GM21529 (cell line): ENCODE measurements at regions not wholly inside any gene's neighbourhood (a gene's known extent, or its start where the extent isn't known, plus 50 kb on each side); places are given as distances from the start of the nearest gene placed in this dataset.
"Not testable (repeated sequence)": the region's sequence is repeated elsewhere in the genome, so short reads cannot be mapped to it uniquely, and the experiment has no call there.

Experiments
- ATAC-seq: cut with Tn5 transposase; IDR thresholded peaks from one replicate; pipeline ENCODE4 v1.9.1; 2021; ENCODE audit not compliant: unreplicated experiment

DNA sequence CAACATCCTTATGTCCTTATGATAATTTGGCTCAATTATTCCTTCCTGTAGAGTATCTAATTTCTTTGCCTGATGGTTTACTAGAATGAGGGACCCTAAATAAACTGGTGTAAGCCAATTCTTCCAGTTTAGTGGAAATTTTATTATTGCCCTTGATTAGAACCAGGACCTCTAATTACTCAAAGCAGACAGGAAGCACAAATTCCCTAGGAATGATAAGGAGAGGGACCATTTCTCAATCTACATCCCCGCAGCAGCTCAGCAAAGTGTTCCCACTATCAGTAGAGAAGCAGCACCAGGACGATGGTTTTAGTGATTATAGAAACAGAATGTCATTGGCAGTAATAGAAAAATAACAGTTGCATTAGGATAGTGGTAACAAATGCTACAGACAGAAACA lies 97.1 kb downstream of the PLPPR4 start:
- ATAC-seq: no peak

DNA sequence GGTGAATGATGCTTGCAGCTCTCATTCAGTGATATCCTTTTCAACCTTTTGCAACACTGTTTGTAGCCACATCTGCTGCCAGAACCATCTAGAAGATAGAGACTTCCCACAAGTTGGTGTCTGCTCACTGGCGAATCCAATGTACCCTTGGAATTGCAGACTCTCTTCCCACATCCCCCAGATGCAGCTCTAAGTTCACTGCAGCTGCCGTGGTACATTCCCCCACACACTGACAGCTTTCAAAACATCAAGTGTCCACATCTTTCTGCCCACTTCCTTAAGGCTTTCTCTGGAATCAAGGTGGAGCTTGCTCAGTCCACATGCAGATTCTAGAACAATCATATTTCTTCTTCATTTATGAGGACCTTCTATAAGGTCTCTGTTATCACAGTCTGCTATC lies 99.2 kb downstream of the PLPPR4 start:
- ATAC-seq: no peak

DNA sequence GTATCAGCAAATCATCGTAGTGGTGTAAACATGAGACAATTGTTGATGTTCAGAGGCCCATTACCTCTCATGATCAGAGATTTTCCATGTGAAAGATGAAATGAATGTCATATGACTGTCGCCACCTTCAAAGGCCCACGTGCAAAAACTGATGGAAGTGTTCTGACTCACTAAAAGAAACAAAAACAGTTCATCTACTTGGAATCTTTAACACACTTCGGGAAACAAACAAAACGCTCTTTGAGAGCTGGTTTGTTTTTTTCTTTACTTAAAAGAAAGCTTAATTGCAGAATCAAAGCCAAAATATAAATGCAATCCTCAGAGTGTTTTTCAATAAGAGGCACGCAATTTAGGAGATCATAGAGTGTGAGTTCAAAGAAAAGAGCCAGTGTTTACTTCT lies 100.8 kb downstream of the PLPPR4 start:
- no peak for ATAC-seq

DNA sequence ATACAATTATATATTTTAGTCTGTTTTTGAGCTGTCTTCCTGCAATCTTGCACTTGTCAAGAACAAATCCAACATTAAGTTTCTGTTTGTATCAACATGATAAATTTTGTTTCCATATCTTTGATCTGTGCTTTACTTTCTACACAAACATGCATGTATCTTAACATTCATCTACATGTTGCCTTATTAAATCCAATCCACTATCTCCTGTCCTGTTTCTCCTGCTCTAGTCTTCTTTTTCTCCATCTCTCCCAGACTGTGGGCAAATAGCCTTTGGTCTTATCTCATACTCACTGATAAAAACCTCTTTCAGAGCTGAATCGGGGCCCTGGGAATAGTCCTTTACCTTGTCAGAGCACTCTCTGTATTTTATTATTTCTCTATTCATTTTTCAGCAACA lies 101.3 kb downstream of the PLPPR4 start:
- no peak for ATAC-seq

DNA sequence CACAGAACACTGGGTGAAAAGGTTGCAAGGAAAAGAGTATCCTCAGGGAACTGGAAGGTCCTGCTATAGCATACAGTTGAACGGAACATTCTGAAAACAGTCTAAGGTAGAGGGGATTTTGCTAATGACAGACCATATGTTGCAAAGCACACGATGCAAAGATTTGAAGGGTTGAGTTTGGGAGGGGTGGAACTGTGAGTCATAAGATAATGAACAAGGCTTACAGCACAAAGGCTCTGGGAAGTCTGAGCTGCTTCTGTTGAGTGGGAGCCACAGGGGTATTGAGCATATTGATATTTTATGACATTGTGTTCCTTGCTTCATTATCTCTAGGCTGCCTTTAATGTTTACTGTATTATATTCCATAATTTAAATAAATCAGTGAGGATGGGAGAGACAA lies 104.9 kb downstream of the PLPPR4 start:
- no peak for ATAC-seq

DNA sequence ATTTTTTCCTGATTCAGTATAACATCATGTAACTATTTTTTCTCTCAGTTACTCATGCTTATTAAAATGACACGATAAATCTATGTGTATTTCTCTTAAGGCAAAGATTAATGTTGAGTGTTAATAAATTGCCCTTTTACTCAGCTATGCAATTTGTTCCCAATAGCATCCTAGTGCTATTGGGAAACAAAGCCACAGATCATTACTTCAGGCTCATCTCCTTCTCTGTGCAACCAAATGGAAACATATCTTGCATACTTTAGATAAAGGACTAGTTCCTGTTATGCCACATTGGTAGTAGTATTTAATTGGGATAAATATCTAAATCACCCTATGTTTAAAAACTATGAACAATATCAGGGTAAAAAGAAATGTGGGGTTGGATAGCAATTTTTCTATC lies 106.2 kb downstream of the PLPPR4 start:
- no peak for ATAC-seq

DNA sequence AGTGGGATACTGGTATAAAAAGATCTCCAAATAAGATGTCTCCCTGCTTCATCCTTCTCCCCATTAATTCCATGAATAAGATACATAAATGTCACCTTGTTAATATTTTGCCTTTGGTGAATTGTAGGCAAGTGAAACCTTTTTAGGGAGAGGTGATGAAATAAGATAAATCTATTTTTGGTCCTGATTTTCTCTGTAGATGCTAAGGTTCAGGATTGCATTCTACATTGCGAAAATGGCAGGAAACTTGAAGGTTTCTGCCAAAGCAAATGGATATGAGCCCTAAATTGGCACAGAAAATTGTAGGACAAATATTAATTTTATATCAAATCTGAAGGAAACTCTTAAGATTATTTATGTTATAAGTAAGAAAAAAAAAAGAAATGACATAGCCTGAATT lies 107.1 kb downstream of the PLPPR4 start:
- no peak for ATAC-seq

DNA sequence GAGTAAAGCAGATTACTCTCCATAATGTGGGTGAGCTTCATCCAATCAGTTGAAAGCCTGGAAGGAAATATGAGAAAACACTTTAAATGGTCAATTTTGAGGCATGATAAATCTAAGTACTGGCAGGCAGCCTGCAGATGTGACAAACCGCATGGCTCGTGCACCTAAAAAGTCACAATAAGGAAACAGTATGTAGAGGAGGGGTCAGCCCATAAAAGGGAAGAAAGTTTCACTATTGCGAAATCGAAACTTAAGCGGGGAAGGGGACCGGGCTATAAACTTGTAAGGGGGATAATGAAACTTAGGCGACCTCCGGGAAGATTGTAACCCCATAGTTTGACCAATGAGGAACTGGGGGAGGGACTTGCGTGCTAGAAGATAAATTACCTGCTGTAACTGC lies 109.8 kb downstream of the PLPPR4 start:
- no peak for ATAC-seq

DNA sequence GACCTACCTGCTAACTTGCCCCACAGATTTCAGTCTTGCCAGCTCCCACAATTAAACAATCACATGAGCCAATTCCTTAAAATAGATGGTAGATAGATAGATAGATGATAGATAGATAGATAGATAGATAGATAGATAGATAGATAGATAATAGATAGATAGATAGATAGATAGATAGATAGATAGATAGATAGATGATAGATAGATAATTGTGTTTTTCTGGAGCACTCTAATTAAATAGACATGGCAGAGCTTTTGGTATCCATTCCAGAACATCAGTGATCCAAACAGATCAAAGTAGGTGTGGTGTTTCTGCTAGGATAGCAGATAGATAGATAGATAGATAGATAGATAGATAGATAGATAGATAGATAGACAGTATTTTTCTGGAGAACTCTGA lies 110.4 kb downstream of the PLPPR4 start:
- not testable (repeated sequence) for ATAC-seq

DNA sequence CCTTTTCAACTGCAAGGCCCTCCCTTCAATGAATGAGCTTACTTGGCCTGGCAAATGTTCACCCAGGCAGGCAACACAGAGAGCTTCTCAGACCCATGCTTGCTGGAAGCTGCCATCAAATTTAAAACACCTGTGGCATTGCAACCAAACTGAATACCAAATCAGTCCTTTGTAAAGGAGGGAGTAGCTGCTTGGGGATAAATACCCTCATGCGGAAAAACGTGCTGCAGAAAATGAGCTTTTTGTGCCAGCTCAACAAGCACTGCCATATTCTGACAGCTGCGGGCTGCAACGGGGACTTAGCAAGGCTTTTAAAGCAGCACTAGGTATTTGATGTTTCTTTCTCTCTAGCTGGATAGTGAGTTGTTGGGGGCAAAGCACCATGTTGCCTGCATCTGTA lies 119.7 kb downstream of the PLPPR4 start:
- no peak for ATAC-seq

DNA sequence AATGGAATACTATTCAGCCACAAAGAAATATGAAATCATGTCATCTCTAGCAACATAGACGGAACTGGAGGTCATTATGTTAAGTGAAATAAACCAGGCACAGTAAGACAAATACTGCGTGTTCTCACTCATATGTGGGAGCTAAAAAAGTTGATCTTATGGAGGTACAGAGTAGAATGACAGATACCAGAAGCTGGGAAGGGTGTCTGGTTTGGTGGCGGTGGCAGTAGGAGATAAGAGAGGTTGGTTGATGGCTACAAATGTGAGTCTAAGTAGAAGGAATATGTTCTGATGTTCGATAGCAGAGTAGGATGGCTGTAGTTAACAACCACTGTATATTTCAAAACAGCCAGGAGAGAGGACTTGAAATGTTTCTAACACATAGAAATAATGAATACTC lies 121.6 kb downstream of the PLPPR4 start:
- no peak for ATAC-seq

DNA sequence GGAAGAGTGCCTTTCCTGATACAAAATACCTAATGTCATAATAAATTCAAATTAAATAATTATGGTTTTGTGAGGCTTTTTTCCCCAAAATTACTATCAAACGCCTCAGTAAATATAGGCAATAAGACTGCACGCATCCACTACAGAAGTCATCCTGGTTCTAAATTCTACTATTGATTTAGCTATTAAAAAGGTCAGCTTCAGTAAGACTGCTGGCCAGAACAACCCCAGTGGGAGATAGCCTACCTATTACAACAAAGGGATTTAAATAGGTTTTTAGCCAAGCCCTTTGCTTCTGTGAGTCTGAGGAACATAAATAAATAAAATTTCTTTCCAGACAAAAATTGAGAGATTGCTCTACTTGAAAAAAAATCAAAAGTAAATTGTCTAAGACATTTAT lies 132.1 kb downstream of the PLPPR4 start:
- ATAC-seq: no peak

DNA sequence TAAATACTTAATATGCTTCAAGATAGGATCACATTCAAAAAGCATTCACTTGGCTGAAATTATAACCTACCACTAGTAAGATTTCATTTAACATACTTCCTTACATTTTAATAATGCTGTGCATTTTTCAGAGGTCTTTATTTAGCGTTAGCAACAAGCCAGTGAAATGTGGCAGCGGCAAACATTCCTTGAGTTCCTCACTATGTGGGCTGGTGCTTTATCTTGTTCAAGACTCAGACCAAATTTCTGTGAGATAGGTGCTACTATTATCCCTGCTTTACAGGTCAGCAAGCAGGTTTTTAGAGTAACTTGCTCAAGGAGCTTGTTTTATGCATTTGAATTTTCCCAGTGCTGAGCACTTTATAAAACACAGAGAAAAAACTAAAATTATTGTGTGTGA lies 132.7 kb downstream of the PLPPR4 start:
- ATAC-seq: no peak

DNA sequence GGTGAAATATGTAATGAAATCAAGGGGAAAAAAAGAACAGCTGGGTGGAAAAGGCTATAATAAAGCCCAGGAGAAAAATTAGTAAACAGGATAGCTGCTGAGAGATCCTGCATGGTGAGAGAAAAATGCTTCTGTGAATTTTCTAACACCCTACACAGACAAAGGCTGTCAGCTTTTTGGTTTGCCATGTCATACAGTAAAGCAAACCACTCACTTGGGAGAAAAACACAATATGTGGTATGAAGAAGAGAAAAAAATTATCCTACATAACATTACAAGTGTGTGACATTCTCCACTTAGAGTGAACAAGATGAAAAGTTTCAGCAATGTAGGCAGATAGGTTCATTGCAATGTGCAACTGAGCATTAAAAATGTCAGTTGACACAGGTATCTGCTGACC lies 133.6 kb downstream of the PLPPR4 start:
- ATAC-seq: no peak

DNA sequence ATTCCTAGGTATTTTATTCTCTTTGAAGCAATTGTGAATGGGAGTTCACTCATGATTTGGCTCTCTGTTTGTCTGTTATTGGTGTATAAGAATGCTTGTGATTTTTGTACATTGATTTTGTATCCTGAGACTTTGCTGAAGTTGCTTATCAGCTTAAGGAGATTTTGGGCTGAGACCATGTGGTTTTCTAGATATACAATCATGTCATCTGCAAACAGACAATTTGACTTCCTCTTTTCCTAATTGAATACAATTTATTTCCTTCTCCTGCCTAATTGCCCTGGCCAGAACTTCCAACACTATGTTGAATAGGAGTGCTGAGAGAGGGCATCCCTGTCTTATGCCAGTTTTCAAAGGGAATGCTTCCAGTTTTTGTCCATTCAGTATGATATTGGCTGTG lies 137.3 kb downstream of the PLPPR4 start:
- ATAC-seq: not testable (repeated sequence)

DNA sequence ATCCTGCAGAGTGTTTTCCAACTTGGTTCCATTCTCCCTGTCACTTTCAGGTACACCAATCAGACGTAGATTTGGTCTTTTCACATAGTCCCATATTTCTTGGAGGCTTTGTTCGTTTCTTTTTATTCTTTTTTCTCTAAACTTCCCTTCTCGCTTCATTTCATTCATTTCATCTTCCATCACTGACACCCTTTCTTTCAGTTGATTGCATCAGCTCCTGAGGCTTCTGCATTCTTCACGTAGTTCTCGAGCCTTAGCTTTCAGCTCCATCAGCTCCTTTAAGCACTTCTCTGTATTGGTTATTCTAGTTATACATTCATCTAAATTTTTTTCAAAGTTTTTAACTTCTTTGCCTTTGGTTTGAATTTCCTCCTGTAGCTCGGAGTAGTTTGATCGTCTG lies 140.1 kb downstream of the PLPPR4 start:
- ATAC-seq: not testable (repeated sequence)

DNA sequence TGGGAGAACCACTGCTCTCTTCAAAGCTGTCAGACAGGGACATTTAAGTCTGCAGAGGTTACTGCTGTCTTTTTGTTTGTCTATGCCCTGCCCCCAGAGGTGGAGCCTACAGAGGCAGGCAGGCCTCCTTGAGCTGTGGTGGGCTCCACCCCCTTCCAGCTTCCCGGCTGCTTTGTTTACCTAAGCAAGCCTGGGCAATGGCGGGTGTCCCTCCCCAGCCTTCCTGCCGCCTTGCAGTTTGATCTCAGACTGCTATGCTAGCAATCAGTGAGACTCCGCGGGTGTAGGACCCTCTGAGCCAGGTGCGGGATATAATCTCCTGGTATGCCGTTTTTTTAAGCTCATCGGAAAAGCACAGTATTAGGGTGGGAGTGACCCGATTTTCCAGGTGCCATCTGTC lies 141.0 kb downstream of the PLPPR4 start:
- ATAC-seq: not testable (repeated sequence)

DNA sequence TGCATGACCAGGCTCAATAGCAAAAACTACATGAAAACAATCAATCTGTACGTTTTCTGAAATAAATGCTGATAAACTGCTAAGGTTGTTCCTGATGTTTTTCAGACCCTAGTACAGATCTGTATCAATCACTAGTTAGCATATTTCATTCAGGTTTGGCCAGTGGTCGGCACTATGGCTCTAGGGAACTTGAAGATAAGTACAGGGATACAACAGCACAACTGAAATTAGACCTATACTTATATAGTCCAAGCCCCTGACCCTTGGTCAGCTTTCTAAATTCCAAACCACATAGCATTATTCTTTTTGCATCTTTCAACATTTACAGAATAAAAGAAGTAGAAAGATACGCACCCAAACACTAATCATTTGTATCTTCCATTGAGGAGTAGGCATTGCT lies 142.7 kb downstream of the PLPPR4 start:
- ATAC-seq: no peak

DNA sequence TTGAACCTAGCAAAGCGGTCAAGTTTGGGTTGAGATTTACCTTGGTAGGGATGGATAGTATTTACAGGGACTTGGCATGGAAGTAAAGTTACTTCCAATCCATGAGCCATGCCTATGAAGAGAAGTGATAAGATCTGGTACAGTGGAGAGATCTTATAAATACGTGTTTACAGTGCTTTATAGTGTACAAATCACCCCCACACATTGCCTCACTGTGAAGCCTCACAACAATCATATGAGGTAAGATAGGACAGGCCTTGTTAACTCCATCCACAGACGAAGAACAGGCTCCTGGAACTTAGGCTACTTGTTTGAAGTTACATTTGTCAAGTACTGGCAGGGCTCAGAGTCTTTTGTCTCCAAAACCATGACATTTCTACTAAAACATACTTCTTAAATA lies 159.8 kb downstream of the PLPPR4 start:
- ATAC-seq: no peak

DNA sequence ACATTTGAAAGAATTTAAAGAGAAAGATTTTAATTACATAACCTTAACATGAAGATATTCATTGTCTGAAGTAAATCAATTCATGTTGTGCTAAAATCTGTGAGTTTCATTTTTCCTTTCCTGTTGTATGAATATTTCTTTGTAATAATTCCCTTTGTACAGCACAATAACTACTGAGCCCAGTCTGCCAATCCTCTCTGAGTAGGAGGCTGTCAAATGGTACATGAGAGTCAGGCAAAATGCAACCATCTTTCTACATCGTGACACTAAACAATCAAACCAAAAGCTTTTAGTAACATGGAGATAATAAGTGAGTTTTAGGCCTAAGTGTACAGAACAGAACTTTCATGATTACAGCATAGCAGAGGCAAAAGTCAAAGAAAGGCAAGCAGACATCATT lies 165.5 kb downstream of the PLPPR4 start:
- no peak for ATAC-seq

DNA sequence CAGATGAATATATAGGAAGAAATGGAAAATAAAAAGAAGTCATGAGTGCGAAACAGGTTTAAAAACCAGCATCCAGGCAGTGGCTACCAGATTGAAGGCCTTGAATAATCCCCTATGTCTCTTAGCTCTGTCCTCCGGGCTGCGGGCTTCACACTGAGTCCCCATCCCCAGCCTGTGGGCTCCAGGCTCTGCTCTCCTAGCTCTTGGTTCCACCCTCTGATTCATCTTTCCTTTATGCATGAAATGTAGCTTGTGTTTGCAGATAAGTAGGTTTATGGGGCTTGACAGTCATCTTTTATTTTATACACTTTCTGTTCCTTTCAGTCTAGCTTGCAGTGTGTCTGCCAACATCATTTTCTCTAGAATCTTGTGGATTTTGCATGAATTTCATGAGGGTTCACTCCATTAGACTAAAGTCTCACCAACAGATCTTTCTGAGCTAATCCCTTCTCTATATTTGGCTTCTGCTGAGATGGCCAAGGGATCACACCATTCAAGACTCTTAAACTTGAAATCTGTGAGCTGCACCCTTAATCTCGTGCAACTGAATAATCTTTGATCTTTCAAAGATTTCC lies 174.5 kb downstream of the PLPPR4 start:
- ATAC-seq: no peak

DNA sequence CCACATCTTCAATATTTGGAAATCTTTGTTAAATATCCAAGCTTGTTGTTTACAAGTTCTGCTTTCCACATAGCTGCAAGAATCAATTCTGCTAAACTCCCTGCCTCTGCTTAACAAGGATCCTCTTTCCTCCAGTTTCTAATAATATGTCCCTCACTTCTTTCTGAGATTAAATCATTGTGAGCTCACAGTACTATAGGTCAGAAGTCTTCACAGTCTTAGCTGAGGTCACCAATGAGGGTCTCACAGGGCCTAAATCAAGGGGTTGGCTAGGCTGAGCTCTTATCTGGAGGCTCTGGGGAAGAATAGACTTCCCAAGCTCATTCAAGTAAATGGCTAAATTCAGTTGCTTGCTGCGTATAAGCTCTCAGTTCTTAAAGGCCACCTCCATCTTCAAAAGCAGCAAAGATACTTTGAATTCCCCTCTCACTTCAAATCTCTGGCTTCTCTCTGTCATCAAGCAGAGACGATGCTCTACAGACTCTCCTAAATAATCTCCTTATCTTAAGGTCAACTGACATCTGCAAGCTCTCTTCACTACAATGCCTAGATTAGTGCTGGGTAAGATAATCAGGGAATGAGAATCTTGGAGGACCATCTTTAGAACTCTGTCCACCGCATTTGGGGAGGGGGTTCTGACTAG lies 175.3 kb downstream of the PLPPR4 start:
- ATAC-seq: no peak
